CD14-positive monocyte (primary cell): ENCODE measurements at regions not wholly inside any gene's neighbourhood (a gene's known extent, or its start where the extent isn't known, plus 50 kb on each side); places are given as distances from the start of the nearest gene placed in this dataset.

Experiments used
- DNase-seq, 3 donors: peaks; one replicate each; pipeline ENCODE4 v3.0.0-alpha.2; 2011 to 2022
- H2AFZ ChIP-seq: 2 replicates; pipeline ENCODE4 v1.6.0; 2012; ENCODE audit warnings: mild to moderate bottlenecking, low read depth, low read length, inconsistent platforms; ENCODE audit not compliant: insufficient read depth, poor library complexity, severe bottlenecking
- H3K27ac ChIP-seq, 2 donors: 1 replicate in 1 of 2; 2 replicates in 1 of 2; pipeline ENCODE4 v1.5.1; 2012 to 2013; ENCODE audit warnings: low read length in 2 of 2, control low read depth in 1 of 2, inconsistent platforms in 1 of 2, low read depth in 1 of 2, mild to moderate bottlenecking in 1 of 2
- H3K27me3 ChIP-seq, 2 donors: one replicate each; pipeline versions ENCODE4 v1.6.0 to v1.6.1; 2011 to 2013; ENCODE audit warnings: low read length in 2 of 2; ENCODE audit not compliant: control insufficient read depth in 2 of 2, insufficient read depth in 2 of 2
- H3K36me3 ChIP-seq, 2 donors: replicated peaks in 1 of 2; 1 replicate in 1 of 2; 2 replicates in 1 of 2; pipeline versions ENCODE4 v1.5.1 to v1.6.1; 2012 to 2013; ENCODE audit warnings: low read length in 2 of 2, control low read depth in 1 of 2, inconsistent platforms in 1 of 2, mild to moderate bottlenecking in 1 of 2; ENCODE audit not compliant: insufficient read depth in 2 of 2, control insufficient read depth in 1 of 2
- H3K4me1 ChIP-seq, 2 donors: 1 replicate in 1 of 2; 2 replicates in 1 of 2; pipeline versions ENCODE4 v1.5.1 to v1.6.1; 2012 to 2013; ENCODE audit warnings: low read length in 2 of 2, control low read depth in 1 of 2, inconsistent platforms in 1 of 2, mild to moderate bottlenecking in 1 of 2, moderate library complexity in 1 of 2; ENCODE audit not compliant: insufficient read depth in 2 of 2, control insufficient read depth in 1 of 2
- H3K4me2 ChIP-seq: replicated peaks from 2 replicates; pipeline ENCODE3; 2012; ENCODE audit warnings: low read length, moderate library complexity, mild to moderate bottlenecking; ENCODE audit not compliant: poor library complexity, severe bottlenecking; ENCODE audit errors: extremely low read depth
- H3K4me3 ChIP-seq, 3 experiments: fragments of 200-600 bp in 1 of 3; sonication (generic) in 1 of 3; replicated peaks in 1 of 3; 1 replicate in 2 of 3; 2 replicates in 1 of 3; pipeline ENCODE4 v1.5.1; 2011 to 2013; ENCODE audit warnings: low read length in 3 of 3, mild to moderate bottlenecking in 3 of 3, control low read depth in 2 of 3, low read depth in 2 of 3, inconsistent platforms in 1 of 3, moderate library complexity in 1 of 3
- H3K79me2 ChIP-seq: 2 replicates; pipeline ENCODE4 v1.6.0; 2012; ENCODE audit warnings: mild to moderate bottlenecking, control low read depth, inconsistent platforms, low read length, moderate library complexity; ENCODE audit not compliant: insufficient read depth
- H3K9ac ChIP-seq: 2 replicates; pipeline ENCODE4 v1.6.0; 2017; ENCODE audit warnings: low read length, mild to moderate bottlenecking; ENCODE audit not compliant: insufficient read depth, poor library complexity, severe bottlenecking
- H3K9me3 ChIP-seq, 2 donors: replicated peaks in 1 of 2; 1 replicate in 1 of 2; 2 replicates in 1 of 2; pipeline versions ENCODE4 v1.5.1 to v1.6.1; 2012 to 2013; ENCODE audit warnings: low read length in 2 of 2, control low read depth in 1 of 2; ENCODE audit not compliant: control insufficient read depth in 1 of 2, insufficient read depth in 1 of 2
- H4K20me1 ChIP-seq: 2 replicates; pipeline ENCODE4 v1.6.0; 2012; ENCODE audit warnings: mild to moderate bottlenecking, low read length, control low read depth, moderate library complexity; ENCODE audit not compliant: insufficient read depth
- H3K27ac Mint-ChIP-seq, 7 donors: one replicate each; pipeline ENCODE4 v1.8.0; 2020; ENCODE audit warnings: mild to moderate bottlenecking in 7 of 7, mixed read lengths in 7 of 7, moderate library complexity in 6 of 7, inconsistent platforms in 2 of 7
- H3K27me3 Mint-ChIP-seq, 3 donors: one replicate each; pipeline ENCODE4 v1.8.0; 2021 to 2022; ENCODE audit warnings: low read depth in 3 of 3, mild to moderate bottlenecking in 3 of 3, mixed read lengths in 3 of 3, moderate library complexity in 3 of 3, inconsistent platforms in 1 of 3
- H3K36me3 Mint-ChIP-seq, 2 donors: one replicate each; pipeline ENCODE4 v1.8.0; 2020; ENCODE audit warnings: mixed read lengths in 2 of 2, inconsistent platforms in 1 of 2, mild to moderate bottlenecking in 1 of 2
- H3K4me1 Mint-ChIP-seq: one replicate; pipeline ENCODE4 v1.8.0; 2020; ENCODE audit warnings: mild to moderate bottlenecking, mixed read lengths
- H3K4me3 Mint-ChIP-seq, 2 donors: one replicate each; pipeline ENCODE4 v1.8.0; 2020; ENCODE audit warnings: mild to moderate bottlenecking in 2 of 2, mixed read lengths in 2 of 2, moderate library complexity in 1 of 2
- H3K9me3 Mint-ChIP-seq, 7 donors: one replicate each; pipeline ENCODE4 v1.8.0; 2020 to 2022; ENCODE audit warnings: mixed read lengths in 7 of 7, mild to moderate bottlenecking in 6 of 7, moderate library complexity in 6 of 7, inconsistent platforms in 2 of 7
- CTCF ChIP-seq: fragments of 200-600 bp; IDR thresholded peaks from one replicate; pipeline ENCODE4 v1.8.0; 2022; ENCODE audit warnings: antibody characterized with exemption, mild to moderate bottlenecking
- WGBS: methylation state at CpG from one replicate; pipeline ENCODE4 v1.1.5; 2013; ENCODE audit warnings: missing lambda C conversion rate; ENCODE audit not compliant: insufficient coverage; 5-methylcytosine and 5-hydroxymethylcytosine counted together
- intact Hi-C, 2 donors: fragments of 100-400 bp; cut with micrococcal nuclease; formaldehyde crosslinking; loops; one replicate each; pipeline versions ENCODE4 v1.15.0 to v1.15.1; 2023

GRCh38 chr22:48331266-48331665, 1496.4 kb downstream of the BRD1 start:
- DNase-seq = no peak
- no peak overlapping the region for H3K27ac Mint-ChIP-seq

GRCh38 chr22:48327721-48328120, 1500.0 kb downstream of the BRD1 start:
- no peaks in the 10 kb centered on the region for H3K79me2 ChIP-seq
- TF ChIP-seq CTCF = no peak
- no peak overlapping the region for H2AFZ ChIP-seq
- H3K4me2 ChIP-seq = no peak overlapping the region
- H3K4me1 Mint-ChIP-seq = no peaks in the 10 kb centered on the region
- no peak overlapping the region for H3K27ac Mint-ChIP-seq
- no peaks in the 10 kb centered on the region for H3K36me3 Mint-ChIP-seq
- no peak overlapping the region for H3K27ac ChIP-seq
- DNase-seq = no peak
- intact Hi-C loops = no loop called here
- WGBS = 91% methylated on average over 11 of the region's 11 CpGs
- no peaks in the 10 kb centered on the region for H4K20me1 ChIP-seq
- H3K36me3 ChIP-seq = no peaks in the 10 kb centered on the region
- no peak overlapping the region for H3K4me3 ChIP-seq
- H3K9me3 Mint-ChIP-seq = peaks cover 15 to 37% (median 28%) of the 10 kb centered on the region in 7 donors
- H3K4me1 ChIP-seq = no peaks in the 10 kb centered on the region
- peaks cover 0 to 8% (median 0%) of the 10 kb centered on the region in 3 donors for H3K27me3 Mint-ChIP-seq
- H3K4me3 Mint-ChIP-seq = no peak overlapping the region
- no peak overlapping the region for H3K9ac ChIP-seq
- no peaks in the 10 kb centered on the region for H3K27me3 ChIP-seq
- H3K9me3 ChIP-seq = peaks cover 0 to 35% of the 10 kb centered on the region in 2 donors

More at GRCh38 chr22:48331266-48331665, 1496.4 kb downstream of the BRD1 start:
- Mint-ChIP-seq H3K9me3 (peaks cover 9 to 28% (median 21%) of the 10 kb centered on the region in 7 donors), H3K4me3 (no peak overlapping the region), H3K36me3 (no peaks in the 10 kb centered on the region), H3K4me1 (no peaks in the 10 kb centered on the region), H3K27me3 (peaks cover 0 to 8% (median 0%) of the 10 kb centered on the region in 3 donors)
- no peaks in the 10 kb centered on the region for H3K79me2 ChIP-seq
- no peak overlapping the region for H3K4me2 ChIP-seq
- H3K4me3 ChIP-seq = no peak overlapping the region
- H3K27ac ChIP-seq = no peak overlapping the region
- no peak overlapping the region for H3K9ac ChIP-seq
- 89% methylated on average over 3 of the region's 9 CpGs for WGBS
- peaks cover 0 to 25% of the 10 kb centered on the region in 2 donors for H3K9me3 ChIP-seq
- H2AFZ ChIP-seq = no peak overlapping the region
- intact Hi-C loops = no loop called here
- H3K36me3 ChIP-seq = no peaks in the 10 kb centered on the region
- no peaks in the 10 kb centered on the region for H3K4me1 ChIP-seq
- no peaks in the 10 kb centered on the region for H4K20me1 ChIP-seq
- TF ChIP-seq CTCF = no peak
- H3K27me3 ChIP-seq = no peaks in the 10 kb centered on the region
